Keratinocyte (primary cell): ENCODE measurements at regions not wholly inside any gene's neighbourhood (a gene's known extent, or its start where the extent isn't known, plus 50 kb on each side); places are given as distances from the start of the nearest gene placed in this dataset.

ENCODE experiments used
- EZH2 ChIP-seq: IDR thresholded peaks from one replicate; pipeline ENCODE4 v1.6.1; 2012; ENCODE audit warnings: inconsistent platforms, mild to moderate bottlenecking, low read length, moderate library complexity
- TF ChIP-seq, protein P1 (sequence below), 3 experiments: IDR thresholded peaks in 1 of 3; conservative IDR thresholded peaks in 1 of 3; optimal IDR thresholded peaks in 1 of 3; 2 replicates in 2 of 3; 3 replicates in 1 of 3; pipeline versions ENCODE3 to v1.5.1; 2011; ENCODE audit warnings: low read length in 3 of 3, mild to moderate bottlenecking in 3 of 3, moderate library complexity in 2 of 3, control low read depth in 1 of 3, inconsistent platforms in 1 of 3; ENCODE audit not compliant: insufficient read depth in 2 of 3; ENCODE audit errors: extremely low read depth in 1 of 3

DNA sequence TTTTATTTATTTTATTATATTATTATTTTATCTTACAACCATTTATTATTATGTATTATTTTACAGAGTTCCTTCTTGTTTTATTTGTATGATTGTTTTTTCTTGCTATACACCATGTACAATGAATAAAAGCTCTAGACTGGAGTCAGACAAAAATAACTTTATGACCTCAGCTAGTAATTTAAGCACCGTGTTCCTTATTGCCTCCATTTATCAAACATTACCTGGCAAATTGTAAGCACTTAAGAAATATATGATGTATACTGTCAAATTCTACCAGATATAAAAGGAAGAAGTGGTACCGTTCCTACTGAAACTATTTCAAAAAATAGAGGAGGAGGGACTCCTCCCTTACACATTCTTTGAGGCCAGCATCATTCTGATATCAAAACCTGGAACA, 326.9 kb upstream of the NECTIN3 start:
- TF ChIP-seq, protein P1, sequence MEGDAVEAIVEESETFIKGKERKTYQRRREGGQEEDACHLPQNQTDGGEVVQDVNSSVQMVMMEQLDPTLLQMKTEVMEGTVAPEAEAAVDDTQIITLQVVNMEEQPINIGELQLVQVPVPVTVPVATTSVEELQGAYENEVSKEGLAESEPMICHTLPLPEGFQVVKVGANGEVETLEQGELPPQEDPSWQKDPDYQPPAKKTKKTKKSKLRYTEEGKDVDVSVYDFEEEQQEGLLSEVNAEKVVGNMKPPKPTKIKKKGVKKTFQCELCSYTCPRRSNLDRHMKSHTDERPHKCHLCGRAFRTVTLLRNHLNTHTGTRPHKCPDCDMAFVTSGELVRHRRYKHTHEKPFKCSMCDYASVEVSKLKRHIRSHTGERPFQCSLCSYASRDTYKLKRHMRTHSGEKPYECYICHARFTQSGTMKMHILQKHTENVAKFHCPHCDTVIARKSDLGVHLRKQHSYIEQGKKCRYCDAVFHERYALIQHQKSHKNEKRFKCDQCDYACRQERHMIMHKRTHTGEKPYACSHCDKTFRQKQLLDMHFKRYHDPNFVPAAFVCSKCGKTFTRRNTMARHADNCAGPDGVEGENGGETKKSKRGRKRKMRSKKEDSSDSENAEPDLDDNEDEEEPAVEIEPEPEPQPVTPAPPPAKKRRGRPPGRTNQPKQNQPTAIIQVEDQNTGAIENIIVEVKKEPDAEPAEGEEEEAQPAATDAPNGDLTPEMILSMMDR (optimal IDR thresholded peaks at IDR 0.05 in 1 of 3, IDR thresholded peaks at IDR 0.05 in 1 of 3, conservative IDR thresholded peaks at IDR 0.05 in 1 of 3; ENCODE audit: extremely low read depth in 1 of 3, insufficient read depth in 2 of 3, low read length in 3 of 3): no peak
- TF ChIP-seq EZH2: no peak
